Naive thymus-derived CD4-positive, alpha-beta T cell (primary cell): ENCODE measurements at regions not wholly inside any gene's neighbourhood (a gene's known extent, or its start where the extent isn't known, plus 50 kb on each side); places are given as distances from the start of the nearest gene placed in this dataset.

Experiments
- ATAC-seq: fragments of 150-1000 bp; cut with Tn5 transposase; 2 replicates; pipeline ENCODE4 v1.10.0; 2021; ENCODE audit warnings: mild to moderate bottlenecking, moderate library complexity
- CTCF ChIA-PET: fragments of 350-600 bp; sonication (Branson Sonifier 250); formaldehyde crosslinking; loops from one replicate; lab custom pipeline; 2021; ENCODE audit warnings: antibody characterized with exemption; lab: Charles Lee
- POLR2A ChIA-PET: fragments of 350-600 bp; sonication (Branson Sonifier 250); formaldehyde crosslinking; loops from one replicate; lab custom pipeline; 2021; ENCODE audit warnings: antibody characterized with exemption, inconsistent platforms; lab: Charles Lee
- DNase-seq, 9 donors: peaks; one replicate each; pipeline versions ENCODE4 v3.0.0 to v3.0.0-alpha.2; 2020 to 2022; ENCODE audit warnings: mixed read lengths in 1 of 9
- H3K27ac ChIP-seq: one replicate; pipeline ENCODE4 v1.7.0; 2013; ENCODE audit warnings: mild to moderate bottlenecking, low read depth, low read length, moderate library complexity
- H3K27me3 ChIP-seq, 2 donors: one replicate each; pipeline ENCODE4 v1.7.0; 2013; ENCODE audit warnings: low read length in 2 of 2, mild to moderate bottlenecking in 2 of 2, moderate library complexity in 2 of 2; ENCODE audit not compliant: control insufficient read depth in 2 of 2, insufficient read depth in 2 of 2
- H3K36me3 ChIP-seq, 3 experiments: 1 replicate in 2 of 3; 2 replicates in 1 of 3; pipeline ENCODE4 v1.7.0; 2013; ENCODE audit warnings: low read length in 3 of 3, mild to moderate bottlenecking in 3 of 3, moderate library complexity in 1 of 3; ENCODE audit not compliant: insufficient read depth in 3 of 3, control insufficient read depth in 2 of 3
- H3K4me1 ChIP-seq, 2 donors: one replicate each; pipeline ENCODE4 v1.7.0; 2013; ENCODE audit warnings: low read length in 2 of 2, mild to moderate bottlenecking in 2 of 2, moderate library complexity in 1 of 2; ENCODE audit not compliant: control insufficient read depth in 2 of 2, insufficient read depth in 2 of 2
- H3K4me3 ChIP-seq: 2 replicates; pipeline ENCODE4 v1.7.0; 2013; ENCODE audit warnings: mild to moderate bottlenecking, low read length
- H3K9me3 ChIP-seq, 3 experiments: 1 replicate in 2 of 3; 2 replicates in 1 of 3; pipeline ENCODE4 v1.7.0; 2013; ENCODE audit warnings: low read length in 3 of 3; ENCODE audit not compliant: control insufficient read depth in 2 of 3
- H3K27ac Mint-ChIP-seq, 9 donors: one replicate each; pipeline ENCODE4 v1.8.0; 2020 to 2022; ENCODE audit warnings: mixed read lengths in 9 of 9, mild to moderate bottlenecking in 8 of 9, moderate library complexity in 5 of 9, inconsistent platforms in 2 of 9
- H3K27me3 Mint-ChIP-seq, 5 donors: one replicate each; pipeline ENCODE4 v1.8.0; 2021 to 2022; ENCODE audit warnings: mixed read lengths in 5 of 5, mild to moderate bottlenecking in 1 of 5
- H3K36me3 Mint-ChIP-seq, 5 donors: one replicate each; pipeline ENCODE4 v1.8.0; 2020 to 2022; ENCODE audit warnings: mixed read lengths in 5 of 5, mild to moderate bottlenecking in 3 of 5, inconsistent platforms in 1 of 5
- H3K4me1 Mint-ChIP-seq, 7 donors: one replicate each; pipeline ENCODE4 v1.8.0; 2020 to 2022; ENCODE audit warnings: mixed read lengths in 7 of 7, mild to moderate bottlenecking in 3 of 7, inconsistent platforms in 1 of 7
- H3K4me3 Mint-ChIP-seq, 10 donors: one replicate each; pipeline ENCODE4 v1.8.0; 2020 to 2022; ENCODE audit warnings: mild to moderate bottlenecking in 10 of 10, mixed read lengths in 10 of 10, moderate library complexity in 6 of 10, inconsistent platforms in 2 of 10
- H3K9me3 Mint-ChIP-seq, 11 donors: one replicate each; pipeline ENCODE4 v1.8.0; 2020 to 2022; ENCODE audit warnings: mixed read lengths in 11 of 11, mild to moderate bottlenecking in 4 of 11, inconsistent platforms in 1 of 11, moderate library complexity in 1 of 11
- intact Hi-C, 2 donors: fragments of 100-400 bp; cut with micrococcal nuclease; formaldehyde crosslinking; loops; one replicate each; pipeline ENCODE4 v1.15.1; 2023

GRCh38 chr6:149157126-149157525, 160.4 kb upstream of the TAB2 start:
- H3K4me1 ChIP-seq: peaks cover 12 to 19% of the 10 kb centered on the region in 2 donors
- Mint-ChIP-seq H3K36me3 (peaks cover 0 to 71% (median 5%) of the 10 kb centered on the region in 5 donors), H3K27me3 (no peaks in the 10 kb centered on the region), H3K9me3 (peaks cover 0 to 23% (median 1%) of the 10 kb centered on the region in 11 donors), H3K4me1 (peaks cover 26 to 38% (median 31%) of the 10 kb centered on the region in 7 donors), H3K4me3 (no peak overlapping the region), H3K27ac (no peak overlapping the region)
- H3K27ac ChIP-seq: no peak overlapping the region
- DNase-seq (no peak), ATAC-seq (no peak)
- H3K36me3 ChIP-seq: no peaks in the 10 kb centered on the region
- ChIA-PET CTCF (no interaction called here), POLR2A (interaction anchor here (0.9 kb wide), 1 partner anchor 9 kb away, joined by 7 read pairs; no protein-coding TSS in a partner anchor)
- intact Hi-C loops: loop anchor here in 1 of 2 donors (5.0 kb wide), 1 partner anchor 40 kb away; no protein-coding TSS in a partner anchor
- H3K9me3 ChIP-seq: no peaks in the 10 kb centered on the region
- H3K27me3 ChIP-seq: no peaks in the 10 kb centered on the region
- no peak overlapping the region for H3K4me3 ChIP-seq

GRCh38 chr6:149158076-149158475, 159.4 kb upstream of the TAB2 start:
- peaks cover 20 to 29% (median 24%) of the 10 kb centered on the region in 7 donors for H3K4me1 Mint-ChIP-seq
- POLR2A ChIA-PET: interaction anchor here (0.7 kb wide), 2 partner anchors 14 to 43 kb away, joined by 3 to 4 read pairs; no protein-coding TSS in a partner anchor
- peaks cover 12 to 19% of the 10 kb centered on the region in 2 donors for H3K4me1 ChIP-seq
- intact Hi-C loops: loop anchor here in 1 of 2 donors (5.0 kb wide), 1 partner anchor 39 kb away; no protein-coding TSS in a partner anchor
- CTCF ChIA-PET: interaction anchor here (0.7 kb wide), 1 partner anchor 276 kb away, joined by 3 read pairs; no protein-coding TSS in a partner anchor
- no peak overlapping the region for H3K4me3 ChIP-seq
- peak overlapping the region in 1 of 10 donors; percentile 31 for H3K4me3 Mint-ChIP-seq
- ATAC-seq (no peak), DNase-seq (no peak)
- H3K9me3 Mint-ChIP-seq: peaks cover 0 to 23% (median 1%) of the 10 kb centered on the region in 11 donors
- H3K27ac ChIP-seq: no peak overlapping the region
- H3K27me3 Mint-ChIP-seq: no peaks in the 10 kb centered on the region
- peaks cover 0 to 69% (median 5%) of the 10 kb centered on the region in 5 donors for H3K36me3 Mint-ChIP-seq
- H3K27me3 ChIP-seq: no peaks in the 10 kb centered on the region
- no peaks in the 10 kb centered on the region for H3K9me3 ChIP-seq
- H3K27ac Mint-ChIP-seq: no peak overlapping the region
- H3K36me3 ChIP-seq: no peaks in the 10 kb centered on the region

DNA sequence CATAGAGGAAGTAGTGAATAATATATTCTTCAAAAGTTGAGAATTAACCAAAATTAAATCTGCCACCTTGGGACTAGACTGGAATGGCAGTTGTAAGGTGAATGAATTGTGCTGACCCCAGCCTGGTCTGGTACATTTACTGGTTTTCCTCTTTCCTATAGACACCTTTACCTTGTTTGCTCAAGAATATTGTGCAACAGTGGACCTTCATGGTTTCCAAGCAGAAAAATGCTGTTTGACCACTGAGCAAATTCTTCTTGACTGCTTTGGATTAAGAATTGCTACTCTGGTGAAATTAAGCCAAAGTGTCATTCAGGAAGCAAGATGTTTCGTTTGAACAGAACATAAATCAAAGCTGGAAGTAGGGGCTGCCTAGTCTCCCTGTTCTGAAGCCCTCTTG, 156.6 kb upstream of the TAB2 start:
- peaks cover 0 to under 1% of the 10 kb centered on the region in 2 donors for H3K4me1 ChIP-seq
- no peak overlapping the region for H3K27ac ChIP-seq
- intact Hi-C loops: no loop called here
- H3K27me3 ChIP-seq: no peaks in the 10 kb centered on the region
- no peaks in the 10 kb centered on the region for H3K27me3 Mint-ChIP-seq
- CTCF ChIA-PET: no interaction called here
- no peak for ATAC-seq
- DNase-seq: no peak
- POLR2A ChIA-PET: interaction anchor here (0.8 kb wide), 1 partner anchor 13 kb away, joined by 4 read pairs; no protein-coding TSS in a partner anchor
- H3K9me3 Mint-ChIP-seq: peaks cover 0 to 11% (median 0%) of the 10 kb centered on the region in 11 donors
- no peaks in the 10 kb centered on the region for H3K36me3 ChIP-seq
- H3K27ac Mint-ChIP-seq: no peak overlapping the region
- no peak overlapping the region for H3K4me3 Mint-ChIP-seq
- H3K4me1 Mint-ChIP-seq: peaks cover 2 to 19% (median 10%) of the 10 kb centered on the region in 7 donors
- H3K9me3 ChIP-seq: no peaks in the 10 kb centered on the region
- H3K36me3 Mint-ChIP-seq: peaks cover 0 to 61% (median 4%) of the 10 kb centered on the region in 5 donors
- H3K4me3 ChIP-seq: no peak overlapping the region

DNA sequence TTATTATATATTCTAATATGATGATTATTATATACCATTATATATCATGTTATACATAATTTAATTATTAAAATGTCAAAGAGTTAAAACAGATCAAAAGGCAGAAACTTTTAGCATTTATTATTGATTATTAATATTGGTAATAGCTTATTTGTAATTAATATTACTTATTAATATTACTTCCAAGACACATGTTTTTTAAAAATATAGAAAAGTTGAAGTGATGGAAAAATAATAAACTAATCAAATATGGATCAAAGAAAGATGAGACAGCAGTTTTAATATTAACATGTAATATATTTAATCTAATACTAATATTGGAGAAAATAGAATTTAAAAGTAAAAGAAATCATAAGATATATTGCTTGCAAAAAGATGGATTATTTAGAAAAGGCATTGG, 154.6 kb upstream of the TAB2 start:
- ChIA-PET POLR2A (interaction anchor here (1.0 to 2.8 kb wide), 2 partner anchors 12 to 153 kb away, joined by 3 to 8 read pairs; no protein-coding TSS in a partner anchor), CTCF (no interaction called here)
- ATAC-seq (no peak), DNase-seq (no peak)
- peaks cover 7 to 36% (median 20%) of the 10 kb centered on the region in 7 donors for H3K4me1 Mint-ChIP-seq
- H3K36me3 Mint-ChIP-seq: peaks cover 0 to 53% (median 0%) of the 10 kb centered on the region in 5 donors
- no peak overlapping the region for H3K4me3 Mint-ChIP-seq
- Histone ChIP-seq H3K27ac (no peak overlapping the region), H3K27me3 (no peaks in the 10 kb centered on the region), H3K9me3 (no peaks in the 10 kb centered on the region), H3K4me1 (peaks cover 0 to 14% of the 10 kb centered on the region in 2 donors), H3K4me3 (no peak overlapping the region), H3K36me3 (no peaks in the 10 kb centered on the region)
- no peak overlapping the region for H3K27ac Mint-ChIP-seq
- H3K9me3 Mint-ChIP-seq: peaks cover 0 to 6% (median 0%) of the 10 kb centered on the region in 11 donors
- intact Hi-C loops: no loop called here
- H3K27me3 Mint-ChIP-seq: no peaks in the 10 kb centered on the region

DNA sequence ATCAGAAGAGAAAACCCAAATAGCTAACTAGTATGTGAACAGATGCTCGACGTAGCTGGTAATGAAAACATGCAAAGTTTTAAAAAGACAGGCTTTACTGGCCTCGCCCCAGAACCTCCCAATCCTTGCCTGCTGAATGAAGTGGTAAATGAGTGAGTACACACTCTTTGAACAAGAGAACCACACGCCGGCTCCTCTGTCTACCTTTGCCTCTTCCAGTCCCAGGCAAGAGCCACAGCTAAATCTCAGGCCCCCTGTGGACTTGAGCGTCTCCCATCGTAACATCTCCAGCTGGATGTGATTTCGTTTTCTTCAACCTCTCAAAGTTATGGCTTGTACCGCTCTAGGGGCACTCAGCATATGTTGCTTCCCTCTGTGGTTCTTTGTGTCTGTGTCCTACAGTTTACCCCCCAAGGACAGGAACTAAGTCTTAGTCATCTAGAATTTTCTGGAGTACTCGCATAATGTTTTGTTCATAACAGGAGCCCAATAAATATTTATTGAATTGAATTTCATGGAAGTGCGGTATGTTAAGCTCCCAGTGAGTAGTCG, 153.2 kb upstream of the TAB2 start:
- H3K36me3 Mint-ChIP-seq: peaks cover 0 to 51% (median 0%) of the 10 kb centered on the region in 5 donors
- ATAC-seq (no peak), DNase-seq (no peak)
- CTCF ChIA-PET: interaction anchor here (0.6 to 1.0 kb wide), 4 partner anchors 46 to 269 kb away, joined by 3 to 4 read pairs (median 4); no protein-coding TSS in a partner anchor
- peak overlapping the region in 1 of 10 donors; percentile 8 for H3K4me3 Mint-ChIP-seq
- H3K4me1 Mint-ChIP-seq: peaks cover 16 to 43% (median 27%) of the 10 kb centered on the region in 7 donors
- Histone ChIP-seq H3K9me3 (no peaks in the 10 kb centered on the region), H3K27ac (no peak overlapping the region), H3K4me3 (no peak overlapping the region), H3K4me1 (peaks cover 11 to 26% of the 10 kb centered on the region in 2 donors), H3K27me3 (no peaks in the 10 kb centered on the region), H3K36me3 (no peaks in the 10 kb centered on the region)
- POLR2A ChIA-PET: interaction anchor here (0.7 to 2.8 kb wide), 2 partner anchors 11 to 16 kb away, joined by 3 to 8 read pairs; no protein-coding TSS in a partner anchor
- no peaks in the 10 kb centered on the region for H3K27me3 Mint-ChIP-seq
- intact Hi-C loops: no loop called here
- H3K9me3 Mint-ChIP-seq: peaks cover 0 to 7% (median 0%) of the 10 kb centered on the region in 11 donors
- H3K27ac Mint-ChIP-seq: peak overlapping the region in 1 of 9 donors; percentile 1

- CTCF ChIA-PET: interaction anchor here (1.3 kb wide), 1 partner anchor 200 kb away, joined by 3 read pairs; no protein-coding TSS in a partner anchor
- no peaks in the 10 kb centered on the region for H3K36me3 ChIP-seq
- no peaks in the 10 kb centered on the region for H3K9me3 ChIP-seq
- Mint-ChIP-seq H3K27me3 (no peaks in the 10 kb centered on the region), H3K4me1 (peaks cover 18 to 54% (median 34%) of the 10 kb centered on the region in 7 donors), H3K36me3 (peaks cover 0 to 48% (median 0%) of the 10 kb centered on the region in 5 donors), H3K4me3 (peak overlapping the region; percentile 27 to 76 (median 59)), H3K9me3 (peaks cover 0 to 7% (median 0%) of the 10 kb centered on the region in 11 donors), H3K27ac (peak overlapping the region; percentile 35 to 91 (median 65))
- ATAC-seq: no peak
- POLR2A ChIA-PET: no interaction called here
- intact Hi-C loops: loop anchor here (2.0 kb wide), 2 partner anchors 14 to 26 kb away; no protein-coding TSS in a partner anchor
- no peaks in the 10 kb centered on the region for H3K27me3 ChIP-seq
- peak overlapping the region; percentile 43 for H3K27ac ChIP-seq
- no peak for DNase-seq
- H3K4me1 ChIP-seq: peaks cover 12 to 26% of the 10 kb centered on the region in 2 donors
- H3K4me3 ChIP-seq: no peak overlapping the region
Measured at GRCh38 chr6:149166336-149166735, 151.2 kb upstream of the TAB2 start.
